Fibroblast of lung (primary cell): ENCODE measurements at regions not wholly inside any gene's neighbourhood (a gene's known extent, or its start where the extent isn't known, plus 50 kb on each side); places are given as distances from the start of the nearest gene placed in this dataset.

Experiments
- DNase-seq, 2 donors: peaks; one replicate each; pipeline versions ENCODE4 v3.0.0 to v3.0.0-alpha.2; 2010; ENCODE audit warnings: low read depth in 2 of 2
- H2AFZ ChIP-seq: 2 replicates; pipeline ENCODE4 v1.5.1; 2012; ENCODE audit warnings: low read length, control low read depth, inconsistent platforms
- H3K27ac ChIP-seq: 2 replicates; pipeline ENCODE4 v1.5.1; 2011; ENCODE audit warnings: low read length, control low read depth; ENCODE audit not compliant: insufficient read depth
- H3K27me3 ChIP-seq: 2 replicates; pipeline ENCODE4 v1.5.1; 2011; ENCODE audit warnings: mild to moderate bottlenecking, low read length; ENCODE audit not compliant: control insufficient read depth, insufficient read depth
- H3K36me3 ChIP-seq: 2 replicates; pipeline ENCODE4 v1.5.1; 2011; ENCODE audit warnings: low read length; ENCODE audit not compliant: control insufficient read depth, insufficient read depth
- H3K4me1 ChIP-seq: 2 replicates; pipeline ENCODE4 v1.5.1; 2011; ENCODE audit warnings: low read length; ENCODE audit not compliant: control insufficient read depth, insufficient read depth; ENCODE audit errors: extremely low read depth
- H3K4me2 ChIP-seq: 2 replicates; pipeline ENCODE4 v1.5.1; 2011; ENCODE audit warnings: low read length, control low read depth; ENCODE audit not compliant: insufficient read depth; ENCODE audit errors: extremely low read depth
- H3K4me3 ChIP-seq, 4 experiments: fragments of 200-600 bp in 1 of 4; sonication (generic) in 1 of 4; replicated peaks in 1 of 4; 2 replicates each; pipeline ENCODE4 v1.5.1; 2011 to 2016; ENCODE audit warnings: low read length in 4 of 4, low read depth in 3 of 4, mild to moderate bottlenecking in 3 of 4, control low read depth in 2 of 4, inconsistent platforms in 1 of 4, mixed read lengths in 1 of 4; ENCODE audit not compliant: insufficient read depth in 1 of 4; ENCODE audit errors: control extremely low read depth in 1 of 4
- H3K79me2 ChIP-seq: 2 replicates; pipeline ENCODE4 v1.5.1; 2012; ENCODE audit warnings: mild to moderate bottlenecking, low read length, inconsistent platforms; ENCODE audit not compliant: control insufficient read depth, insufficient read depth
- H3K9ac ChIP-seq: 2 replicates; pipeline ENCODE4 v1.5.1; 2011; ENCODE audit warnings: mild to moderate bottlenecking, low read length, control low read depth; ENCODE audit not compliant: insufficient read depth
- H3K9me3 ChIP-seq: 2 replicates; pipeline ENCODE4 v1.5.1; 2012; ENCODE audit warnings: low read depth, low read length; ENCODE audit not compliant: control insufficient read depth, insufficient read depth
- H4K20me1 ChIP-seq: 2 replicates; pipeline ENCODE4 v1.5.1; 2011; ENCODE audit warnings: low read length; ENCODE audit not compliant: control insufficient read depth, insufficient read depth; ENCODE audit errors: extremely low read depth
- EZH2 ChIP-seq: IDR thresholded peaks from 2 replicates; pipeline ENCODE4 v1.5.1; 2012; ENCODE audit warnings: low read length, control low read depth, mild to moderate bottlenecking; ENCODE audit errors: missing control alignments
- TF ChIP-seq, protein P1 (sequence below), 2 donors: IDR thresholded peaks in 1 of 2; conservative IDR thresholded peaks in 1 of 2; 1 replicate in 1 of 2; 2 replicates in 1 of 2; pipeline ENCODE4 v1.5.1; 2011 to 2012; ENCODE audit warnings: low read length in 2 of 2, control low read depth in 1 of 2, inconsistent platforms in 1 of 2, low read depth in 1 of 2, mild to moderate bottlenecking in 1 of 2

DNA sequence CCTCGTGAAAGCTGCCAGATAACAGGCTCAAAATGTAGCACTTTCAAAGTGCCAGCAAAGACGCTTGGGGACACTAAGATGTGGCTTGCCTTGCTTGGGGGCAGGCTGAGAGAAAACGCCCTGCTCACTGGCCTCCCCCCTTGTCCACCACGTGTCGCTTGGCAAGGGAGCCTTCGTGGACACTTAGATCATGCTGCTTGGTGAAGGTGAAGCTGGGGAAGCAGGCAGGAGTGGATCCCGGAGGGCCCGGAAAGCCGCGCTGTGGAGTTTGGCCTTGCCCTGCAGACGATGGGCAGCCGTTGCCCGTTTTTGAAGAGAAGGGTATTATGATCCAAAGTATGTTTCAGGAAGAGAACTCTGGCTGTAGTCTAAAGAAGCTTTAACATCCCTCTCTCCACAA, 53.4 kb upstream of the BDKRB2 start:
- H3K27ac ChIP-seq = no peak overlapping the region
- H3K9me3 ChIP-seq = no peaks in the 10 kb centered on the region
- no peak overlapping the region for H3K4me3 ChIP-seq
- no peaks in the 10 kb centered on the region for H3K79me2 ChIP-seq
- H3K27me3 ChIP-seq = no peaks in the 10 kb centered on the region
- no peak overlapping the region for H2AFZ ChIP-seq
- H3K36me3 ChIP-seq = no peaks in the 10 kb centered on the region
- TF ChIP-seq EZH2 = no peak
- TF ChIP-seq, protein P1, sequence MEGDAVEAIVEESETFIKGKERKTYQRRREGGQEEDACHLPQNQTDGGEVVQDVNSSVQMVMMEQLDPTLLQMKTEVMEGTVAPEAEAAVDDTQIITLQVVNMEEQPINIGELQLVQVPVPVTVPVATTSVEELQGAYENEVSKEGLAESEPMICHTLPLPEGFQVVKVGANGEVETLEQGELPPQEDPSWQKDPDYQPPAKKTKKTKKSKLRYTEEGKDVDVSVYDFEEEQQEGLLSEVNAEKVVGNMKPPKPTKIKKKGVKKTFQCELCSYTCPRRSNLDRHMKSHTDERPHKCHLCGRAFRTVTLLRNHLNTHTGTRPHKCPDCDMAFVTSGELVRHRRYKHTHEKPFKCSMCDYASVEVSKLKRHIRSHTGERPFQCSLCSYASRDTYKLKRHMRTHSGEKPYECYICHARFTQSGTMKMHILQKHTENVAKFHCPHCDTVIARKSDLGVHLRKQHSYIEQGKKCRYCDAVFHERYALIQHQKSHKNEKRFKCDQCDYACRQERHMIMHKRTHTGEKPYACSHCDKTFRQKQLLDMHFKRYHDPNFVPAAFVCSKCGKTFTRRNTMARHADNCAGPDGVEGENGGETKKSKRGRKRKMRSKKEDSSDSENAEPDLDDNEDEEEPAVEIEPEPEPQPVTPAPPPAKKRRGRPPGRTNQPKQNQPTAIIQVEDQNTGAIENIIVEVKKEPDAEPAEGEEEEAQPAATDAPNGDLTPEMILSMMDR (conservative IDR thresholded peaks at IDR 0.05 in 1 of 2, IDR thresholded peaks at IDR 0.05 in 1 of 2; ENCODE audit: low read depth in 1 of 2, low read length in 2 of 2) = no peak
- no peak overlapping the region for H3K9ac ChIP-seq
- no peaks in the 10 kb centered on the region for H4K20me1 ChIP-seq
- H3K4me2 ChIP-seq = no peak overlapping the region
- DNase-seq = no peak
- H3K4me1 ChIP-seq = no peaks in the 10 kb centered on the region

DNA sequence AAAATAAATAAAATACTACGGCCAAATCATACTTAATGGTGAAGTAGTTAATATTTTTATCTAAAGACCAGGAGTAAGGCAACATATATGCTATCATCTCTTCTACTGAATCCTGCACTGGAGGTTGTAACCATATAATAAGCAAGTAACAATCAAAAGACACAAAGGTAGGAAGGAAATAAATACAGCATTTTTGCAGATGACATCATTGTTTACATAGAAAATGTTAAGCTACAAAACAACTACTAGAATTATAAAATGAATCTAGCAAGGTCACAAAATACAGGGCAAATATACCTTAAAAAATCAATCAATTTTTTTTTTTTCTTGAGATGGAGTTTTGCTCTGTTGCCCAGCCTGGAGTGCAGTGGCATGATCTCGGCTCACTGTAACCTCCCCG, 51.6 kb upstream of the BDKRB2 start:
- no peaks in the 10 kb centered on the region for H3K36me3 ChIP-seq
- no peak for TF ChIP-seq EZH2
- TF ChIP-seq, protein P1 (conservative IDR thresholded peaks at IDR 0.05 in 1 of 2, IDR thresholded peaks at IDR 0.05 in 1 of 2; ENCODE audit: low read depth in 1 of 2, low read length in 2 of 2) = no peak
- no peaks in the 10 kb centered on the region for H3K4me1 ChIP-seq
- no peak overlapping the region for H3K9ac ChIP-seq
- H3K27me3 ChIP-seq = no peaks in the 10 kb centered on the region
- no peak overlapping the region for H3K4me2 ChIP-seq
- H3K4me3 ChIP-seq = no peak overlapping the region
- no peaks in the 10 kb centered on the region for H4K20me1 ChIP-seq
- no peak overlapping the region for H3K27ac ChIP-seq
- H3K79me2 ChIP-seq = no peaks in the 10 kb centered on the region
- DNase-seq = no peak
- H2AFZ ChIP-seq = no peak overlapping the region
- no peaks in the 10 kb centered on the region for H3K9me3 ChIP-seq
